GM23338 (cell line): ENCODE measurements at regions not wholly inside any gene's neighbourhood (a gene's known extent, or its start where the extent isn't known, plus 50 kb on each side); places are given as distances from the start of the nearest gene placed in this dataset.

Source experiments
- EZH2 ChIP-seq: fragments of 200-600 bp; sonication (generic); IDR thresholded peaks from one replicate; pipeline ENCODE4 v1.8.0; 2017; ENCODE audit warnings: antibody characterized with exemption, mild to moderate bottlenecking, low read depth; ENCODE audit not compliant: unreplicated experiment
- NANOG ChIP-seq: IDR thresholded peaks from 2 replicates; pipeline ENCODE4 v1.6.1; 2016; ENCODE audit warnings: antibody characterized with exemption, borderline replicate concordance
- TF ChIP-seq, protein P1 (sequence below), 2 experiments: fragments of 200-600 bp in 1 of 2; sonication (generic) in 1 of 2; conservative IDR thresholded peaks; 2 replicates each; pipeline versions ENCODE4 v1.5.1 to v1.6.1; 2016 to 2017; ENCODE audit warnings: antibody characterized with exemption in 2 of 2, low read depth in 2 of 2, mild to moderate bottlenecking in 2 of 2, moderate library complexity in 1 of 2

DNA sequence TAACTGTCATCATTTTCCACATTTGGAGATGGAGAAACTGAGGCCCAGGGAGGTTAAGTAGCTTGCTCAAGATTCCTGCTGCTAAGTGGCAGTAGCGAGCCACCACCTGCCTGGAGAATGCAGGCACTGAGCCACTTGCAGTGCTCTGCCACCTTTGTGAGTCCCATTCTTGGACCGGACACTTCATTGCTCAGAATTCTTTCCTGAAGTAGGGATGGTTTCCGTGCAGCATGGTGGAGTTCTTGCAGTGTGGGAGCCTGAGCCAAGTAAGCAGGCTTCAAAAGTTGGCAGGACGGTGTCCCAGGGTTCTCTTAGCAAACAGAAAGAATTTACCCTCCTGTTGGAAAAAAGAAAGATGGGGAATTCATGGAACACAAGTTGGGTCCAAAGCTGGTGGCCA is 115.0 kb upstream of the MMADHC start:
- TF ChIP-seq, protein P1, sequence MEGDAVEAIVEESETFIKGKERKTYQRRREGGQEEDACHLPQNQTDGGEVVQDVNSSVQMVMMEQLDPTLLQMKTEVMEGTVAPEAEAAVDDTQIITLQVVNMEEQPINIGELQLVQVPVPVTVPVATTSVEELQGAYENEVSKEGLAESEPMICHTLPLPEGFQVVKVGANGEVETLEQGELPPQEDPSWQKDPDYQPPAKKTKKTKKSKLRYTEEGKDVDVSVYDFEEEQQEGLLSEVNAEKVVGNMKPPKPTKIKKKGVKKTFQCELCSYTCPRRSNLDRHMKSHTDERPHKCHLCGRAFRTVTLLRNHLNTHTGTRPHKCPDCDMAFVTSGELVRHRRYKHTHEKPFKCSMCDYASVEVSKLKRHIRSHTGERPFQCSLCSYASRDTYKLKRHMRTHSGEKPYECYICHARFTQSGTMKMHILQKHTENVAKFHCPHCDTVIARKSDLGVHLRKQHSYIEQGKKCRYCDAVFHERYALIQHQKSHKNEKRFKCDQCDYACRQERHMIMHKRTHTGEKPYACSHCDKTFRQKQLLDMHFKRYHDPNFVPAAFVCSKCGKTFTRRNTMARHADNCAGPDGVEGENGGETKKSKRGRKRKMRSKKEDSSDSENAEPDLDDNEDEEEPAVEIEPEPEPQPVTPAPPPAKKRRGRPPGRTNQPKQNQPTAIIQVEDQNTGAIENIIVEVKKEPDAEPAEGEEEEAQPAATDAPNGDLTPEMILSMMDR (conservative IDR thresholded peaks at IDR 0.05; ENCODE audit: low read depth in 2 of 2) = peak in 1 of 2 experiments; percentile 15; a peak in 1 of 4 replicates
- no peak for TF ChIP-seq EZH2
- TF ChIP-seq NANOG = no peak
